ENCODE measurements at regions not wholly inside any gene's neighbourhood (a gene's known extent, or its start where the extent isn't known, plus 50 kb on each side); places are given as distances from the start of the nearest gene placed in this dataset.

- TF ChIP-seq GATA2 (IDR thresholded peaks at IDR 0.05; ENCODE audit: low read depth, low read length) (no peak), GATA3 (IDR thresholded peaks at IDR 0.05; ENCODE audit: low read depth, low read length) (no peak)
Observed at GRCh38 chr2:71876542-71877451, 270.9 kb downstream of the CYP26B1 start.
